Activated naive CD4-positive, alpha-beta T cell treated with anti-CD3 and anti-CD28 coated beads, Interleukin-2, amount 50 U/mL, for 24 hours (primary cell): ENCODE measurements at regions not wholly inside any gene's neighbourhood (a gene's known extent, or its start where the extent isn't known, plus 50 kb on each side); places are given as distances from the start of the nearest gene placed in this dataset.

ENCODE experiments used
- H3K27ac Mint-ChIP-seq: one replicate; pipeline ENCODE4 v1.8.0; 2021; ENCODE audit warnings: mild to moderate bottlenecking, mixed read lengths
- H3K27me3 Mint-ChIP-seq: one replicate; pipeline ENCODE4 v1.8.0; 2021; ENCODE audit warnings: mixed read lengths
- H3K36me3 Mint-ChIP-seq: one replicate; pipeline ENCODE4 v1.8.0; 2021; ENCODE audit warnings: mixed read lengths
- H3K4me1 Mint-ChIP-seq: one replicate; pipeline ENCODE4 v1.8.0; 2021; ENCODE audit warnings: mixed read lengths
- H3K4me3 Mint-ChIP-seq: one replicate; pipeline ENCODE4 v1.8.0; 2021; ENCODE audit warnings: mild to moderate bottlenecking, mixed read lengths
- H3K9me3 Mint-ChIP-seq: one replicate; pipeline ENCODE4 v1.8.0; 2021; ENCODE audit warnings: mixed read lengths

GRCh38 chr9:106420511-106420944 lies 442.4 kb upstream of the ZNF462 start:
- Mint-ChIP-seq H3K9me3 (peaks cover 6% of the 10 kb centered on the region), H3K4me1 (no peaks in the 10 kb centered on the region), H3K36me3 (no peaks in the 10 kb centered on the region), H3K4me3 (no peak overlapping the region), H3K27ac (no peak overlapping the region), H3K27me3 (no peaks in the 10 kb centered on the region)

- Mint-ChIP-seq H3K4me3 (no peak overlapping the region), H3K36me3 (no peaks in the 10 kb centered on the region), H3K27me3 (peaks cover 2% of the 10 kb centered on the region), H3K9me3 (peaks cover 6% of the 10 kb centered on the region), H3K27ac (no peak overlapping the region), H3K4me1 (no peaks in the 10 kb centered on the region)
These were observed 441.2 kb upstream of the ZNF462 start for GRCh38 chr9:106421772-106422171.

- no peaks in the 10 kb centered on the region for H3K36me3 Mint-ChIP-seq
- H3K4me3 Mint-ChIP-seq = no peak overlapping the region
- H3K27me3 Mint-ChIP-seq = peaks cover 2% of the 10 kb centered on the region
- H3K4me1 Mint-ChIP-seq = no peaks in the 10 kb centered on the region
- H3K9me3 Mint-ChIP-seq = peaks cover 6% of the 10 kb centered on the region
- H3K27ac Mint-ChIP-seq = no peak overlapping the region
These were observed 439.4 kb upstream of the ZNF462 start for GRCh38 chr9:106423575-106423974.

- Mint-ChIP-seq H3K27me3 (no peaks in the 10 kb centered on the region), H3K9me3 (peaks cover 6% of the 10 kb centered on the region), H3K36me3 (no peaks in the 10 kb centered on the region), H3K4me3 (no peak overlapping the region), H3K27ac (no peak overlapping the region), H3K4me1 (no peaks in the 10 kb centered on the region)
These were observed 430.3 kb upstream of the ZNF462 start for GRCh38 chr9:106432631-106433030.

- Mint-ChIP-seq H3K36me3 (no peaks in the 10 kb centered on the region), H3K4me1 (no peaks in the 10 kb centered on the region), H3K9me3 (peaks cover 6% of the 10 kb centered on the region), H3K27ac (no peak overlapping the region), H3K4me3 (no peak overlapping the region), H3K27me3 (no peaks in the 10 kb centered on the region)
These were observed 424.0 kb upstream of the ZNF462 start for GRCh38 chr9:106438928-106439327.

GRCh38 chr9:106441283-106441682 lies 421.7 kb upstream of the ZNF462 start:
- H3K36me3 Mint-ChIP-seq = no peaks in the 10 kb centered on the region
- no peak overlapping the region for H3K27ac Mint-ChIP-seq
- peaks cover 5% of the 10 kb centered on the region for H3K9me3 Mint-ChIP-seq
- no peaks in the 10 kb centered on the region for H3K4me1 Mint-ChIP-seq
- no peak overlapping the region for H3K4me3 Mint-ChIP-seq
- H3K27me3 Mint-ChIP-seq = no peaks in the 10 kb centered on the region

GRCh38 chr9:106443520-106443919 lies 419.4 kb upstream of the ZNF462 start:
- Mint-ChIP-seq H3K4me3 (no peak overlapping the region), H3K27me3 (no peaks in the 10 kb centered on the region), H3K27ac (no peak overlapping the region), H3K9me3 (peaks cover 5% of the 10 kb centered on the region), H3K36me3 (no peaks in the 10 kb centered on the region), H3K4me1 (no peaks in the 10 kb centered on the region)

GRCh38 chr9:106445107-106445506 lies 417.9 kb upstream of the ZNF462 start:
- Mint-ChIP-seq H3K27me3 (no peaks in the 10 kb centered on the region), H3K4me1 (no peaks in the 10 kb centered on the region)

GRCh38 chr9:106449336-106449927 lies 413.5 kb upstream of the ZNF462 start:
- no peak overlapping the region for H3K4me3 Mint-ChIP-seq
- no peaks in the 10 kb centered on the region for H3K27me3 Mint-ChIP-seq
- H3K36me3 Mint-ChIP-seq = no peaks in the 10 kb centered on the region
- H3K9me3 Mint-ChIP-seq = peaks cover 9% of the 10 kb centered on the region
- H3K27ac Mint-ChIP-seq = no peak overlapping the region
- H3K4me1 Mint-ChIP-seq = no peaks in the 10 kb centered on the region

More at GRCh38 chr9:106445107-106445506, 417.9 kb upstream of the ZNF462 start:
- H3K36me3 Mint-ChIP-seq = no peaks in the 10 kb centered on the region
- no peak overlapping the region for H3K4me3 Mint-ChIP-seq
- H3K9me3 Mint-ChIP-seq = peaks cover 9% of the 10 kb centered on the region
- no peak overlapping the region for H3K27ac Mint-ChIP-seq

GRCh38 chr9:106450549-106450948 lies 412.4 kb upstream of the ZNF462 start:
- Mint-ChIP-seq H3K4me1 (no peaks in the 10 kb centered on the region), H3K9me3 (peaks cover 5% of the 10 kb centered on the region), H3K4me3 (no peak overlapping the region), H3K36me3 (no peaks in the 10 kb centered on the region), H3K27me3 (no peaks in the 10 kb centered on the region), H3K27ac (no peak overlapping the region)

GRCh38 chr9:106451223-106451622 lies 411.7 kb upstream of the ZNF462 start:
- Mint-ChIP-seq H3K9me3 (peaks cover 4% of the 10 kb centered on the region), H3K4me3 (no peak overlapping the region), H3K4me1 (no peaks in the 10 kb centered on the region), H3K27me3 (no peaks in the 10 kb centered on the region), H3K27ac (no peak overlapping the region), H3K36me3 (no peaks in the 10 kb centered on the region)

- Mint-ChIP-seq H3K27ac (no peak overlapping the region), H3K27me3 (no peaks in the 10 kb centered on the region), H3K9me3 (peaks cover 8% of the 10 kb centered on the region), H3K4me3 (no peak overlapping the region), H3K4me1 (no peaks in the 10 kb centered on the region), H3K36me3 (no peaks in the 10 kb centered on the region)
These were observed 406.4 kb upstream of the ZNF462 start for GRCh38 chr9:106456581-106456980.

GRCh38 chr9:106467113-106467864 lies 395.7 kb upstream of the ZNF462 start:
- H3K4me1 Mint-ChIP-seq = no peaks in the 10 kb centered on the region
- H3K36me3 Mint-ChIP-seq = no peaks in the 10 kb centered on the region
- H3K4me3 Mint-ChIP-seq = no peak overlapping the region
- H3K27me3 Mint-ChIP-seq = no peaks in the 10 kb centered on the region
- H3K27ac Mint-ChIP-seq = no peak overlapping the region
- peaks cover 5% of the 10 kb centered on the region for H3K9me3 Mint-ChIP-seq

- no peak overlapping the region for H3K27ac Mint-ChIP-seq
- H3K36me3 Mint-ChIP-seq = no peaks in the 10 kb centered on the region
- no peaks in the 10 kb centered on the region for H3K4me1 Mint-ChIP-seq
- H3K9me3 Mint-ChIP-seq = peaks cover 5% of the 10 kb centered on the region
- H3K27me3 Mint-ChIP-seq = no peaks in the 10 kb centered on the region
- H3K4me3 Mint-ChIP-seq = no peak overlapping the region
These were observed 395.2 kb upstream of the ZNF462 start for GRCh38 chr9:106467865-106468164.

- H3K4me3 Mint-ChIP-seq = no peak overlapping the region
- H3K27me3 Mint-ChIP-seq = no peaks in the 10 kb centered on the region
- peaks cover 5% of the 10 kb centered on the region for H3K9me3 Mint-ChIP-seq
- no peaks in the 10 kb centered on the region for H3K4me1 Mint-ChIP-seq
- H3K27ac Mint-ChIP-seq = no peak overlapping the region
- H3K36me3 Mint-ChIP-seq = no peaks in the 10 kb centered on the region
These were observed 394.5 kb upstream of the ZNF462 start for GRCh38 chr9:106468431-106468830.

- Mint-ChIP-seq H3K4me1 (no peaks in the 10 kb centered on the region), H3K9me3 (peaks cover 5% of the 10 kb centered on the region), H3K27ac (no peak overlapping the region), H3K27me3 (no peaks in the 10 kb centered on the region), H3K36me3 (no peaks in the 10 kb centered on the region), H3K4me3 (no peak overlapping the region)
These were observed 384.7 kb upstream of the ZNF462 start for GRCh38 chr9:106478312-106478711.

GRCh38 chr9:106478727-106479126 lies 384.2 kb upstream of the ZNF462 start:
- Mint-ChIP-seq H3K36me3 (no peaks in the 10 kb centered on the region), H3K9me3 (peaks cover 5% of the 10 kb centered on the region), H3K4me1 (no peaks in the 10 kb centered on the region), H3K4me3 (no peak overlapping the region), H3K27me3 (no peaks in the 10 kb centered on the region), H3K27ac (no peak overlapping the region)
